ENCODE measurements at regions not wholly inside any gene's neighbourhood (a gene's known extent, or its start where the extent isn't known, plus 50 kb on each side); places are given as distances from the start of the nearest gene placed in this dataset.

GRCh38 chr3:35971686-35972085 lies 332.4 kb downstream of the ARPP21 start:
- TF ChIP-seq, protein P1, sequence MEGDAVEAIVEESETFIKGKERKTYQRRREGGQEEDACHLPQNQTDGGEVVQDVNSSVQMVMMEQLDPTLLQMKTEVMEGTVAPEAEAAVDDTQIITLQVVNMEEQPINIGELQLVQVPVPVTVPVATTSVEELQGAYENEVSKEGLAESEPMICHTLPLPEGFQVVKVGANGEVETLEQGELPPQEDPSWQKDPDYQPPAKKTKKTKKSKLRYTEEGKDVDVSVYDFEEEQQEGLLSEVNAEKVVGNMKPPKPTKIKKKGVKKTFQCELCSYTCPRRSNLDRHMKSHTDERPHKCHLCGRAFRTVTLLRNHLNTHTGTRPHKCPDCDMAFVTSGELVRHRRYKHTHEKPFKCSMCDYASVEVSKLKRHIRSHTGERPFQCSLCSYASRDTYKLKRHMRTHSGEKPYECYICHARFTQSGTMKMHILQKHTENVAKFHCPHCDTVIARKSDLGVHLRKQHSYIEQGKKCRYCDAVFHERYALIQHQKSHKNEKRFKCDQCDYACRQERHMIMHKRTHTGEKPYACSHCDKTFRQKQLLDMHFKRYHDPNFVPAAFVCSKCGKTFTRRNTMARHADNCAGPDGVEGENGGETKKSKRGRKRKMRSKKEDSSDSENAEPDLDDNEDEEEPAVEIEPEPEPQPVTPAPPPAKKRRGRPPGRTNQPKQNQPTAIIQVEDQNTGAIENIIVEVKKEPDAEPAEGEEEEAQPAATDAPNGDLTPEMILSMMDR (IDR thresholded peaks at IDR 0.05; ENCODE audit: low read length): no peak
- TF ChIP-seq EZH2 (optimal IDR thresholded peaks at IDR 0.05; ENCODE audit: low read depth, low read length): no peak
- no peak for TF ChIP-seq EZH2phosphoT487 (IDR thresholded peaks at IDR 0.05; ENCODE audit: low read length)
